IPS DF 4.7 (cell line): ENCODE measurements at regions not wholly inside any gene's neighbourhood (a gene's known extent, or its start where the extent isn't known, plus 50 kb on each side); places are given as distances from the start of the nearest gene placed in this dataset.
"Not testable (repeated sequence)": the region's sequence is repeated elsewhere in the genome, so short reads cannot be mapped to it uniquely, and the experiment has no call there.

Experiments used
- DNase-seq: peaks from one replicate; pipeline ENCODE4 v3.0.0-alpha.2; 2013; ENCODE audit warnings: low spot score; ENCODE audit errors: extremely low read depth

GRCh38 chr4:86523333-86523732 lies 70.8 kb upstream of the PTPN13 start:
- DNase-seq: no peak

GRCh38 chr4:86527713-86528112 lies 66.4 kb upstream of the PTPN13 start:
- DNase-seq: not testable (repeated sequence)

GRCh38 chr4:86529436-86529835 lies 64.7 kb upstream of the PTPN13 start:
- no peak for DNase-seq

GRCh38 chr4:86530183-86530582 lies 63.9 kb upstream of the PTPN13 start:
- DNase-seq: no peak

GRCh38 chr4:86531440-86531839 lies 62.7 kb upstream of the PTPN13 start:
- no peak for DNase-seq

GRCh38 chr4:86532851-86533250 lies 61.3 kb upstream of the PTPN13 start:
- DNase-seq: no peak

- no peak for DNase-seq
Measured at GRCh38 chr4:86536151-86536550, 58.0 kb upstream of the PTPN13 start.

- no peak for DNase-seq
Measured at GRCh38 chr4:86542319-86543027, 51.6 kb upstream of the PTPN13 start.

- no peak for DNase-seq
Measured at GRCh38 chr4:86543080-86543479, 51.0 kb upstream of the PTPN13 start.

- DNase-seq: no peak
Measured at GRCh38 chr4:86543560-86544309, 50.4 kb upstream of the PTPN13 start.

- DNase-seq: no peak
Measured at GRCh38 chr4:86544310-86544966, 49.7 kb upstream of the PTPN13 start.
